ENCODE measurements at regions not wholly inside any gene's neighbourhood (a gene's known extent, or its start where the extent isn't known, plus 50 kb on each side); places are given as distances from the start of the nearest gene placed in this dataset.

DNA sequence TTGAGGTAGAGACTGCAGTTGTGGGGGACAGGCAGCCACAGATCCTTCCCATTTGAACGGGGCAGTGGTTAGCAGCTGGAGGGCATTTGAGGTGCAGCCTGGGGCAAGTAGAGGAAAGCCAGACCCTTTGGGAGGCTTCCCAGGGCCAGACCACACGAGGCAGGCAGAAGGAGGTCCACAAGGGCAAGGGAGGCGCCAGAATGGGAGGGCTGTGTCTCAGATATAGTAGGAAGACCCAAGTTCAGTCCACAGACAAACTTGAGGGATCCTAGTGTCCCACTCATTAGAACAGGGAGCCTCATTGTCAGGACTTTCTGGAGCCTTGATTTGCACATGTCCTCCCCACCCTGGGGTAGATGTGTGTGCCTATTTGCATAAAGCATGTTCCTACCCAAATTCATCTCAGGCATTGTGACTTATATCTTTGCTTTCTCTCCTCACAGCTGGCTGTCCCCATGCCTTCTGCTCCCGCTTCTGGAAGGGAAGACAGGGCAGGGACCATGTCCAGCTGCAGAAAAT is 166.0 kb downstream of the VEGFA start:
- no peaks in the 10 kb centered on the region for H3K4me1 ChIP-seq (ENCODE audit: control insufficient read depth, insufficient read depth, low read length)
- DNase-seq (ENCODE audit: low read depth, low spot score) (no peak), ATAC-seq (no peak), FAIRE-seq (no peak)
- H4K20me1 ChIP-seq (ENCODE audit: control insufficient read depth, insufficient read depth) = no peaks in the 10 kb centered on the region
- TF ChIP-seq, protein P1, sequence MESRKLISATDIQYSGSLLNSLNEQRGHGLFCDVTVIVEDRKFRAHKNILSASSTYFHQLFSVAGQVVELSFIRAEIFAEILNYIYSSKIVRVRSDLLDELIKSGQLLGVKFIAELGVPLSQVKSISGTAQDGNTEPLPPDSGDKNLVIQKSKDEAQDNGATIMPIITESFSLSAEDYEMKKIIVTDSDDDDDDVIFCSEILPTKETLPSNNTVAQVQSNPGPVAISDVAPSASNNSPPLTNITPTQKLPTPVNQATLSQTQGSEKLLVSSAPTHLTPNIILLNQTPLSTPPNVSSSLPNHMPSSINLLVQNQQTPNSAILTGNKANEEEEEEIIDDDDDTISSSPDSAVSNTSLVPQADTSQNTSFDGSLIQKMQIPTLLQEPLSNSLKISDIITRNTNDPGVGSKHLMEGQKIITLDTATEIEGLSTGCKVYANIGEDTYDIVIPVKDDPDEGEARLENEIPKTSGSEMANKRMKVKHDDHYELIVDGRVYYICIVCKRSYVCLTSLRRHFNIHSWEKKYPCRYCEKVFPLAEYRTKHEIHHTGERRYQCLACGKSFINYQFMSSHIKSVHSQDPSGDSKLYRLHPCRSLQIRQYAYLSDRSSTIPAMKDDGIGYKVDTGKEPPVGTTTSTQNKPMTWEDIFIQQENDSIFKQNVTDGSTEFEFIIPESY (IDR thresholded peaks at IDR 0.05) = no peak
- TF ChIP-seq MTA3 (IDR thresholded peaks at IDR 0.05; ENCODE audit: borderline replicate concordance, low read length) (no peak), SMARCA5 (IDR thresholded peaks at IDR 0.05) (no peak), JUNB (IDR thresholded peaks at IDR 0.05) (no peak), SUZ12 (IDR thresholded peaks at IDR 0.05; ENCODE audit: unreplicated experiment) (no peak), NRF1 (conservative IDR thresholded peaks at IDR 0.05; ENCODE audit: low read depth, low read length) (no peak), POLR2AphosphoS2 (IDR thresholded peaks at IDR 0.05; ENCODE audit: low read depth, low read length) (no peak)
- TF ChIP-seq, protein P2, sequence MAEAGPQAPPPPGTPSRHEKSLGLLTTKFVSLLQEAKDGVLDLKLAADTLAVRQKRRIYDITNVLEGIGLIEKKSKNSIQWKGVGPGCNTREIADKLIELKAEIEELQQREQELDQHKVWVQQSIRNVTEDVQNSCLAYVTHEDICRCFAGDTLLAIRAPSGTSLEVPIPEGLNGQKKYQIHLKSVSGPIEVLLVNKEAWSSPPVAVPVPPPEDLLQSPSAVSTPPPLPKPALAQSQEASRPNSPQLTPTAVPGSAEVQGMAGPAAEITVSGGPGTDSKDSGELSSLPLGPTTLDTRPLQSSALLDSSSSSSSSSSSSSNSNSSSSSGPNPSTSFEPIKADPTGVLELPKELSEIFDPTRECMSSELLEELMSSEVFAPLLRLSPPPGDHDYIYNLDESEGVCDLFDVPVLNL (IDR thresholded peaks at IDR 0.05; ENCODE audit: low read depth, low read length) = no peak
- TF ChIP-seq, protein P3, sequence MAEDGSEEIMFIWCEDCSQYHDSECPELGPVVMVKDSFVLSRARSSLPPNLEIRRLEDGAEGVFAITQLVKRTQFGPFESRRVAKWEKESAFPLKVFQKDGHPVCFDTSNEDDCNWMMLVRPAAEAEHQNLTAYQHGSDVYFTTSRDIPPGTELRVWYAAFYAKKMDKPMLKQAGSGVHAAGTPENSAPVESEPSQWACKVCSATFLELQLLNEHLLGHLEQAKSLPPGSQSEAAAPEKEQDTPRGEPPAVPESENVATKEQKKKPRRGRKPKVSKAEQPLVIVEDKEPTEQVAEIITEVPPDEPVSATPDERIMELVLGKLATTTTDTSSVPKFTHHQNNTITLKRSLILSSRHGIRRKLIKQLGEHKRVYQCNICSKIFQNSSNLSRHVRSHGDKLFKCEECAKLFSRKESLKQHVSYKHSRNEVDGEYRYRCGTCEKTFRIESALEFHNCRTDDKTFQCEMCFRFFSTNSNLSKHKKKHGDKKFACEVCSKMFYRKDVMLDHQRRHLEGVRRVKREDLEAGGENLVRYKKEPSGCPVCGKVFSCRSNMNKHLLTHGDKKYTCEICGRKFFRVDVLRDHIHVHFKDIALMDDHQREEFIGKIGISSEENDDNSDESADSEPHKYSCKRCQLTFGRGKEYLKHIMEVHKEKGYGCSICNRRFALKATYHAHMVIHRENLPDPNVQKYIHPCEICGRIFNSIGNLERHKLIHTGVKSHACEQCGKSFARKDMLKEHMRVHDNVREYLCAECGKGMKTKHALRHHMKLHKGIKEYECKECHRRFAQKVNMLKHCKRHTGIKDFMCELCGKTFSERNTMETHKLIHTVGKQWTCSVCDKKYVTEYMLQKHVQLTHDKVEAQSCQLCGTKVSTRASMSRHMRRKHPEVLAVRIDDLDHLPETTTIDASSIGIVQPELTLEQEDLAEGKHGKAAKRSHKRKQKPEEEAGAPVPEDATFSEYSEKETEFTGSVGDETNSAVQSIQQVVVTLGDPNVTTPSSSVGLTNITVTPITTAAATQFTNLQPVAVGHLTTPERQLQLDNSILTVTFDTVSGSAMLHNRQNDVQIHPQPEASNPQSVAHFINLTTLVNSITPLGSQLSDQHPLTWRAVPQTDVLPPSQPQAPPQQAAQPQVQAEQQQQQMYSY (CRISPR knock-in tag; IDR thresholded peaks at IDR 0.05) = no peak
- ChIA-PET SMC1A (ENCODE audit: uncharacterized antibody, unreplicated experiment) (interaction anchor here (1.6 to 2.6 kb wide), 2 partner anchors 9 to 20 kb away, joined by 3 to 7 read pairs; no protein-coding TSS in a partner anchor), POLR2A (no interaction called here), RAD21 (ENCODE audit: unreplicated experiment) (interaction anchor here (1.1 to 1.6 kb wide), 3 partner anchors 18 to 166 kb away, joined by 3 to 4 read pairs (median 3); partner anchors contain the start of gene VEGFA), CTCF (interaction anchor here (1.5 to 1.6 kb wide), 3 partner anchors 10 to 34 kb away, joined by 3 to 6 read pairs (median 5); no protein-coding TSS in a partner anchor)
- no peak overlapping the region for H2AFZ ChIP-seq (ENCODE audit: control insufficient read depth, low read depth, low read length)
- H3K36me3 ChIP-seq (ENCODE audit: control insufficient read depth in 2 of 2, insufficient read depth in 2 of 2, low read length in 1 of 2) = no peaks in the 10 kb centered on the region
- H3K27me3 ChIP-seq (replicated peaks in 1 of 2; ENCODE audit: control insufficient read depth in 2 of 2, insufficient read depth in 2 of 2, low read length in 1 of 2) = no peaks in the 10 kb centered on the region
- no TSS peak for BruUV-seq (replicated peaks)
- H3K4me2 ChIP-seq (ENCODE audit: control insufficient read depth, insufficient read depth) = no peak overlapping the region
- H3K79me2 ChIP-seq (ENCODE audit: control insufficient read depth, insufficient read depth, low read length) = no peaks in the 10 kb centered on the region
- no peak overlapping the region for H3K4me3 ChIP-seq
- H3K27ac ChIP-seq (ENCODE audit: control insufficient read depth, insufficient read depth) = no peak overlapping the region
- WGBS (ENCODE audit: insufficient coverage, insufficient replicate concordance, low lambda C conversion rate, missing lambda C conversion rate) = 16% methylated on average over 4 of the region's 4 CpGs
- H3K9me3 ChIP-seq (replicated peaks; ENCODE audit: control insufficient read depth, insufficient read depth, low read length) = no peaks in the 10 kb centered on the region
- H3K9ac ChIP-seq (ENCODE audit: control insufficient read depth, insufficient read depth, low read length) = no peak overlapping the region
- intact Hi-C loops (cut with micrococcal nuclease; ENCODE audit: unreplicated experiment) = no loop called here
- in situ Hi-C loops (cut with MboI) = no loop called here
